Activated CD8-positive, alpha-beta memory T cell treated with anti-CD3 and anti-CD28 coated beads for 36 hours (primary cell): ENCODE measurements at regions not wholly inside any gene's neighbourhood (a gene's known extent, or its start where the extent isn't known, plus 50 kb on each side); places are given as distances from the start of the nearest gene placed in this dataset.

Experiments used
- CTCF ChIA-PET: fragments of 350-600 bp; sonication (Branson Sonifier 250); formaldehyde crosslinking; loops from one replicate; lab custom pipeline; 2021; ENCODE audit warnings: antibody characterized with exemption; lab: Charles Lee
- POLR2A ChIA-PET: fragments of 350-600 bp; sonication (Branson Sonifier 250); formaldehyde crosslinking; loops from one replicate; lab custom pipeline; 2021; ENCODE audit warnings: antibody characterized with exemption; lab: Charles Lee

GRCh38 chr13:60959427-60959826 lies 456.2 kb downstream of the PCDH20 start:
- POLR2A ChIA-PET, result no interaction called here
- CTCF ChIA-PET, result no interaction called here

- CTCF ChIA-PET, result no interaction called here
Measured at GRCh38 chr13:60957816-60958215, 457.8 kb downstream of the PCDH20 start.

DNA sequence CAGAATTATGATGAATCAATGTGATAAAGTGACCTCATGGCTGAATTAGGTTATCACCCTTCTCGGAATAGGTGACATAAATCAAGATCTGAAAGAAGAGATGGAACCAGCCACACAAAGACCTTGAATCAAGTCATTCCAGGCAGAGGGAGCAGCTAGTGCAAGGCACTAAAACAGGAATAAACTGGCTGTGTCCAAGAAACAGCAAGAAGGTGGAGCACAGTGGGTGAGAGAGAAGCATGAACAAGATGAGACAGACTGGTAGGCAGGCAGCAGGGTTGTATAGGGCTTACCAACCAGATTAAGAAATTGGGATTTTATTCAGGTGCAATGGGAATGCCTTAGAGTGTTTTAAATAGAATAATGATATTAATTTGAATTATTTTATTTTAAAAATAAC lies 470.3 kb downstream of the PCDH20 start:
- ChIA-PET CTCF (no interaction called here), POLR2A (no interaction called here)

More at GRCh38 chr13:60957816-60958215, 457.8 kb downstream of the PCDH20 start:
- POLR2A ChIA-PET, result no interaction called here

GRCh38 chr13:60944863-60945262 lies 470.8 kb downstream of the PCDH20 start:
- ChIA-PET POLR2A (no interaction called here), CTCF (no interaction called here)

DNA sequence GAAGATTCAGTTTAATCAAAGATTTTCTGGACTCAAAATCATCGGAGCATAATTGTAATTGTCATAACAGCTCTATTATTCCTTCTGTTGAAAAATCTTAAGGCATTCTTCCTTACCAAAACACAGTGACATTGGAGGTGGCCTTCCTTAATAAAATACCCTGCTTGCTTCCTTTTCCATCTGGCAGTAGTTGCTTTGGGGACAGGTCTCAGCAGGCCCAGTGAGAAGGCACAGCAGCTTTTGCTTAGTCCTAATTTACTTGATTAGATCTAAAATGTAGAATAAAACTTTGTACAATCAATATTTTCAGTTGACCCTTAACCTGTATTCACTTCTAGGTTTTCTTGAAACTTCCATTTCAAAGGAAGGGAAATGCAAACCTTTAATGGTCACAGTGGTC lies 471.6 kb downstream of the PCDH20 start:
- POLR2A ChIA-PET, result no interaction called here
- CTCF ChIA-PET, result no interaction called here

- ChIA-PET POLR2A (no interaction called here), CTCF (no interaction called here)
Measured at GRCh38 chr13:60936281-60936680, 479.4 kb downstream of the PCDH20 start.

DNA sequence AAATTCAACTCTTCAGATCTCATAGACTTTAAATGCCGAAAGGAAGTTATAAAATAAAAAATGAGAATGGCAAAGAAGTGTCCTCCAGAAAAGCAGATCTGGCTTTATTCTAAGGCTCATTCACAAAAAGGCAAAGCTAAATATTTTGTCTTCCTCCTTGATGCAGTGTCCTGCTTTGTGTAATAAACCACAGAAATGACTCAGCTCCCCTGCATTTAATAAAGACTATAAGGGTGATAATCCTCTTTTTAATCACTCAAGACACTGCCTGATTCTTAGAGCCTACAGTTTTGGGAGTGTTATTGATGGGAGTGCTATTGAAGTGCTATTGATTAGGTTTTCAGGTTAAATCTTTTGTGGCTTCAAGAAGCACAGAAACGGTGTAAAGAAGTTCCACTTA lies 482.0 kb downstream of the PCDH20 start:
- CTCF ChIA-PET, result no interaction called here

DNA sequence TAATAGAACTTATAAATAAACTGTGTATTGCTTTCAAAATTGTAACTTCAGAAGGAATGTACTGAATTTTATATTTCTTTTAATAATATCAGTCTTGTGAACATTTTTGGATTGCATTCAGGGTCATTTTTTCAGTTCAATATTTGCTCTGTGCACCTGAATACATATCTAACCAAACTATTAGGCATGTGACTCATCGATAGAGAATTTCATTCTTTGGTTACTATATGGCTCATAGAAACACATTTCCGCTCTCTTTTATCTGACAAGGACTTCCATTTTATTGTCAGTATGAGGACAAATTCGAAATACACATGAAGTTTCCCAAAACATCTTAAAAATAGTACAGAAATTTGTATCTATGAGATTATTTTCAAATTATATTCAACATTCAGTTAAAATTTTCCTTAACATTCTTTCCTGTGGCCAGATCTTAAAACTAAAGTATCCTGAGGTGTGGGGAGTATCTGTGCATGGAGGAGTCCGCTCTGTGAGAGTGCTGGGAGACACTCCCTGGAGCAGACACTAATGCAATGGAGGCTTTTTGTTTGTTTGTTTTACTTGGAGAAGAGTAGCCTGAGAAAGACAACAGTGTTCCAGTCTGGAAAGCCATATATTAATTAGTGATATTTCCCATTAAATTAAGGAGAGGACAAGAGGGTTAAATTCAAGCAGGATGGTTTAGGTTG lies 483.6 kb downstream of the PCDH20 start:
- POLR2A ChIA-PET, result no interaction called here
- CTCF ChIA-PET, result no interaction called here

More for the DNA sequence above, 482.0 kb downstream of the PCDH20 start:
- POLR2A ChIA-PET, result no interaction called here

DNA sequence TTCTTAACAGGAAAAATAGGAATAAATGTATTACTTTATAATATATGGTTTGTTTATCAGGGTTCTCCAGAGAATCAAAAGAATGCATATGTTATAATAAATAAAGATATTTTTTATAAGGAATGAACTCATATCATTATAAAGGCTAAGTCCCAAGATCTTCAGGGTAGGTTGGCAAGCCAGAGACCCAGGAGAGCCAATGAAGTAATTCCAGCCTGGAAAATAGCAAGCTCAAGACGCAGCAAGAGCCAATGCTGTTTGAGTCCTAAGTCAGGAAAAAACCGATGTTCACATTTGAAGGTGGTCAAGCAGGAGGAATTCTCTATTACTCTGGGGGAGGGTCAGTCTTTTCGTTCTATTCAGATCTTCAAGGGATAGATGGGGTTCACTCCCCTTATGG lies 490.0 kb downstream of the PCDH20 start:
- POLR2A ChIA-PET, result no interaction called here
- CTCF ChIA-PET, result no interaction called here

GRCh38 chr13:60924856-60925255 lies 490.8 kb downstream of the PCDH20 start:
- ChIA-PET CTCF (no interaction called here), POLR2A (no interaction called here)

DNA sequence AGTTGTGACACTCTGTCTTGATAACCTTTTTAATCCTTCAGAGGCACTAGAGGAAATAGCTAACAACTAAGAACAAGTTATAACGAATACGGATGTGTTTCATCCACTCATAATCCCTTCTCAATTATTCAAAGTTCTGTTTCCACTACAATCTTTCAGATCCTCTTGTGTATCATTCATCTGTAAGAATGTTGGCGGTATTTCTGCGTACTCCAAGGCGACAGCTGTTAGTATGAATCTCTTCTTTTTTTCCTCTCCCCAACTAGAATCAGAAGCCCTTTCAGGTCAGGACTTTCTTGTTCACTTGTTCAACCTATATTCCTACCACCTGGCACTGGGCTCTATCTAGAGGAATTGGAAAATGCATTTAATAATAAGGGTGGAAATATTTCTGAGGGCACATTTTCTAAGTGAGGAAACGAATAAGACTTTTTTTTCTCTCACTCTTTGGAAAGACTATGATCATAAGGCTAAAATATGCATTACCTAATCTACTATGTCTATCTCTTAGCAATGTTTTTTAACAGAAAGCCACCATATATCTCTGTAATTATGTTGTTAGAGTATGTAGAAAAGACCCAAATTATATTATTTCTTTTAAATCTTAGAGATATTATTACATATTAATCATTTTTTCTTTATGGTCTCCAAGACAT lies 492.9 kb downstream of the PCDH20 start:
- POLR2A ChIA-PET, result no interaction called here

GRCh38 chr13:60893801-60894200 lies 496.8 kb downstream of the TDRD3 start:
- CTCF ChIA-PET, result no interaction called here
- POLR2A ChIA-PET, result no interaction called here

More for the DNA sequence above, 492.9 kb downstream of the PCDH20 start:
- CTCF ChIA-PET, result no interaction called here

DNA sequence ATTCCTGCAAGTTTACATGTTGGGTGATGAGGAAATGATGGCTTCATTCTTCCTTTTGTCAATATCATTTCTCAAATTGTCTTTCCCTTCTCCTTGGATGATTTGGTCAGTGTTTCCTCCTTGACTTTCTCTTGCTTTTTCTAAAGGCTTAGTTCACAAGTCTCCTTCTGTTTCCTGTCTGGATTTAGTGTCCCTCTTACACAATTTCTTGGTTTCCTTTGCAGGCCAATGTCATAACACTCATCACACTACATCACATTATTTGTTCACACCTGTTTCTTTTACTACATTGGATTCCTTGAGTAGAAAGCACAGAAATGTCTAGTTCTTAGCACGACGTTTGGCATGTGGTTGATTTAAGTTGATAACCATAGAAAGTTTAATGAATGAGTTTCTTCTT lies 490.7 kb downstream of the TDRD3 start:
- ChIA-PET POLR2A (no interaction called here), CTCF (no interaction called here)

DNA sequence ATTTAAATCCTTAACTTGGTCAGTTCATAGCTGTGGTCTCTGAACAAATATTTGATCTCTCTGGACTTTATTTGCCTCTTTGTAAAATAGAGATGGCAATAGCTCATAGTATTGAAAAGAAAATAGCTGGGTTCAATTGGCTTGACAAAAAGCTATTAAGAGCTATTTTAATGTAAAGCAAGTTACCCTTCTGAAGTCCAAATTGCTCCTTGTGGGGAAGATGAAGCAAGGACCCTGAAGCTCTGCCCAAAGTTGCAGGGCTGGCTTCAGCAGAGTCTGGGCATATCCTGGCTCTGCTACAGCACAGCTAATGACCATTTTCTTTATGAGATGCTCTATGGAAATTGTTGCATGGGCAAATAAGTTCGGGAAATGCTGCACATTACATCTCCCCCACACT lies 484.5 kb downstream of the TDRD3 start:
- ChIA-PET POLR2A (no interaction called here), CTCF (no interaction called here)

GRCh38 chr13:60873116-60873515 lies 476.1 kb downstream of the TDRD3 start:
- ChIA-PET CTCF (no interaction called here), POLR2A (no interaction called here)

GRCh38 chr13:60869941-60870613 lies 473.1 kb downstream of the TDRD3 start:
- POLR2A ChIA-PET, result no interaction called here
- CTCF ChIA-PET, result no interaction called here

GRCh38 chr13:60869225-60869624 lies 472.2 kb downstream of the TDRD3 start:
- POLR2A ChIA-PET, result no interaction called here
- CTCF ChIA-PET, result no interaction called here

- ChIA-PET POLR2A (no interaction called here), CTCF (no interaction called here)
Measured at GRCh38 chr13:60862036-60862435, 465.0 kb downstream of the TDRD3 start.

DNA sequence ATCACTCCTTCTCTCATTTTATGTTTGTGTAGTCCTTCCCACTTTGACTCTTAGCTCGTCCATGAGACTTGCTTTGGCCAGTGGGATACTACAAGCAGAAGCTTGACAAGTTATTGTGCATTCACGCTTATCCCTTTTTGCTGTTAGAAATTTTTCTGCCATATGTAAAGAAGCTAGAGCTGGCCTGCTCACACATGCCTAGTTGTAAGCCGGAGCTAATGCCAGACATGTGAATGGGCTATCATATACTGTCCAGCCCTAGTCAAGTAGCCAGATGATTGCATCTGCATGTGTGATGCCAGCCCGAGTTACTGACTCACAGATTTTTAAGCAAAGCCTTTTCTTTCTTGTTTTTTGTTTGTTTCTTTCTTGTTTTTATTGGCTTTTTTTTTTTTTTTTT lies 460.7 kb downstream of the TDRD3 start:
- ChIA-PET POLR2A (no interaction called here), CTCF (no interaction called here)

- POLR2A ChIA-PET, result no interaction called here
- CTCF ChIA-PET, result no interaction called here
Measured at GRCh38 chr13:60852886-60853285, 455.9 kb downstream of the TDRD3 start.

DNA sequence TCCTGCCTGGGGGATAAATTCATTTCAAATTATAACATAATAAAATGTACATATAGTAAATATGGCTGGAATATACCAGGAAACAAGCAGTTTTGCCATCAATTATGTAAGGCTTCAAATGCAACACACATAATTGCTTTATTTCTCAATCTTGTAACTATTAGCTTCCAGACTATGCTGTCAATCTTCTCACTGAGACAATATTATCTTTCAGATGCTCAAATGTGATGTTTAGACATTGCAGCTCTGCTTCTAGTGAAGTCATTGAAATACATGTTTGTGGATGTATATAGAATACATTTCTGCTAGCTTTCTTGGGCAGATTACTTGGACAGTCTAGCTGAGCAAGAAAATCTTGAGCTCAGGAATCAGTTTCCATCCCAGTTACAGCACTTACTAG lies 454.4 kb downstream of the TDRD3 start:
- ChIA-PET CTCF (no interaction called here), POLR2A (no interaction called here)
